A549 (cell line): ENCODE measurements at regions not wholly inside any gene's neighbourhood (a gene's known extent, or its start where the extent isn't known, plus 50 kb on each side); places are given as distances from the start of the nearest gene placed in this dataset.

Experiments
- ATAC-seq, 2 experiments: fragments of 200-7000 bp in 1 of 2; fragments of >200 bp in 1 of 2; cut with Nextera tagmentation in 1 of 2; cut with Tn5 transposase in 1 of 2; 3 replicates each; pipeline versions ENCODE4 v1.8.0 to v1.9.1; 2018 to 2020; ENCODE audit warnings: mild to moderate bottlenecking in 1 of 2, moderate library complexity in 1 of 2
- CTCF ChIA-PET: fragments of 300-600 bp; sonication (Branson Sonifier 250); formaldehyde crosslinking; extraction: SDS; loops from one replicate; lab custom pipeline; 2021; ENCODE audit warnings: antibody characterized with exemption, inconsistent platforms; lab: Yijun Ruan, JAX
- POLR2A ChIA-PET: fragments of 350-600 bp; formaldehyde crosslinking; extraction: SDS; loops from one replicate; lab custom pipeline; 2021; ENCODE audit warnings: antibody characterized with exemption, inconsistent platforms; lab: Yijun Ruan, JAX
- DNase-seq, 2 experiments: peaks; one replicate each; pipeline versions ENCODE4 v3.0.0 to v3.0.0-alpha.2; 2011 to 2016; ENCODE audit warnings: low read depth in 1 of 2, low spot score in 1 of 2
- FAIRE-seq: peaks from 2 replicates; lab custom pipeline; 2011; peaks lifted over from hg19 to GRCh38; lab: Jason Lieb, UNC
- H3K27ac ChIP-seq, 2 experiments: fragments of >200 bp; sonication (Bioruptor Twin); formaldehyde crosslinking; 3 replicates each; pipeline ENCODE4 v1.5.1; 2016 to 2017
- H3K4me1 ChIP-seq: fragments of >200 bp; sonication (Bioruptor Twin); formaldehyde crosslinking; 3 replicates; pipeline ENCODE4 v1.6.1; 2016
- H3K4me2 ChIP-seq: fragments of >200 bp; sonication (Bioruptor Twin); formaldehyde crosslinking; 3 replicates; pipeline ENCODE4 v1.6.1; 2016
- H3K4me3 ChIP-seq: fragments of >200 bp; sonication (Bioruptor Twin); formaldehyde crosslinking; 3 replicates; pipeline ENCODE4 v1.5.1; 2016
- H3K9me3 ChIP-seq: fragments of >200 bp; sonication (Bioruptor Twin); formaldehyde crosslinking; 3 replicates; pipeline ENCODE4 v1.6.1; 2016
- CBX2 ChIP-seq: fragments of 200-600 bp; sonication (generic); IDR thresholded peaks from 2 replicates; pipeline ENCODE4 v1.6.1; 2016; ENCODE audit warnings: low read depth, mild to moderate bottlenecking, borderline replicate concordance
- CBX8 ChIP-seq: fragments of 200-600 bp; sonication (generic); IDR thresholded peaks from 2 replicates; pipeline ENCODE4 v1.6.1; 2016
- CEBPB ChIP-seq, 2 experiments: fragments of >200 bp in 1 of 2; sonication (Bioruptor Twin) in 1 of 2; formaldehyde crosslinking in 1 of 2; IDR thresholded peaks; 2 replicates each; pipeline ENCODE4 v1.6.1; 2012 to 2016
- CHD2 ChIP-seq: fragments of 150-350 bp; IDR thresholded peaks from 2 replicates; pipeline ENCODE4 v1.6.1; 2014; ENCODE audit warnings: low read length; ENCODE audit not compliant: partially characterized antibody
- CHD4 ChIP-seq: fragments of 200-600 bp; sonication (generic); IDR thresholded peaks from 2 replicates; pipeline ENCODE4 v1.6.1; 2016; ENCODE audit warnings: antibody characterized with exemption, mild to moderate bottlenecking, borderline replicate concordance
- EHF ChIP-seq: fragments of 250-450 bp; sonication (Bioruptor Pico); IDR thresholded peaks from 2 replicates; pipeline ENCODE4 v1.5.0; 2020; ENCODE audit warnings: mild to moderate bottlenecking
- EHMT2 ChIP-seq: fragments of 200-600 bp; sonication (generic); IDR thresholded peaks from 2 replicates; pipeline ENCODE4 v1.6.1; 2016; ENCODE audit warnings: antibody characterized with exemption, low read depth, mild to moderate bottlenecking, moderate library complexity
- ESRRA ChIP-seq: fragments of 150-350 bp; IDR thresholded peaks from 2 replicates; pipeline ENCODE4 v1.6.1; 2014; ENCODE audit warnings: mild to moderate bottlenecking, low read length, borderline replicate concordance
- GATA3 ChIP-seq: IDR thresholded peaks from 2 replicates; pipeline ENCODE4 v1.6.1; 2012; ENCODE audit warnings: borderline replicate concordance
- HEYL ChIP-seq: fragments of 250-450 bp; sonication (Bioruptor Pico); IDR thresholded peaks from 2 replicates; pipeline ENCODE4 v1.8.0; 2021; ENCODE audit warnings: mild to moderate bottlenecking, moderate library complexity
- HOXB13 ChIP-seq: fragments of 250-450 bp; sonication (Bioruptor Pico); IDR thresholded peaks from 2 replicates; pipeline ENCODE4 v1.5.0; 2020; ENCODE audit warnings: low read depth, mild to moderate bottlenecking, moderate library complexity
- JUN ChIP-seq, 2 experiments: fragments of >200 bp; sonication (Bioruptor Twin); formaldehyde crosslinking; IDR thresholded peaks; 2 replicates in 1 of 2; 3 replicates in 1 of 2; pipeline ENCODE4 v1.6.1; 2016 to 2017
- JUNB ChIP-seq: fragments of >200 bp; sonication (Bioruptor Twin); formaldehyde crosslinking; IDR thresholded peaks from 2 replicates; pipeline ENCODE4 v1.6.1; 2016
- KDM1A ChIP-seq: fragments of 200-600 bp; sonication (generic); IDR thresholded peaks from 2 replicates; pipeline ENCODE4 v1.6.1; 2016; ENCODE audit warnings: low read depth, mild to moderate bottlenecking
- KDM5A ChIP-seq: fragments of 200-600 bp; sonication (generic); IDR thresholded peaks from 2 replicates; pipeline ENCODE4 v1.6.1; 2016; ENCODE audit warnings: antibody characterized with exemption, mild to moderate bottlenecking
- MYC ChIP-seq: IDR thresholded peaks from 2 replicates; pipeline ENCODE4 v1.6.1; 2012; ENCODE audit warnings: mild to moderate bottlenecking, inconsistent platforms, low read length, improper control_type of control experiment, borderline replicate concordance
- NFE2L2 ChIP-seq: fragments of 150-350 bp; conservative IDR thresholded peaks from 2 replicates; pipeline ENCODE4 v1.6.1; 2014; ENCODE audit warnings: low read length
- NR3C1 ChIP-seq: fragments of >200 bp; sonication (Bioruptor Twin); formaldehyde crosslinking; IDR thresholded peaks from 3 replicates; pipeline ENCODE4 v1.6.1; 2017
- RARB ChIP-seq: fragments of 250-450 bp; sonication (Bioruptor Pico); IDR thresholded peaks from 2 replicates; pipeline ENCODE4 v1.8.0; 2021; ENCODE audit warnings: mild to moderate bottlenecking, moderate library complexity
- RNF2 ChIP-seq: fragments of 200-600 bp; sonication (generic); IDR thresholded peaks from 2 replicates; pipeline ENCODE4 v1.6.1; 2016; ENCODE audit warnings: low read depth, mild to moderate bottlenecking, antibody characterized with exemption, moderate library complexity, borderline replicate concordance
- SREBF2 ChIP-seq: fragments of 450-650 bp; IDR thresholded peaks from 2 replicates; pipeline ENCODE4 v1.6.1; 2014; ENCODE audit warnings: mild to moderate bottlenecking, moderate library complexity
- TFCP2L1 ChIP-seq: fragments of 250-450 bp; sonication (Bioruptor Pico); IDR thresholded peaks from 2 replicates; pipeline ENCODE4 v1.5.0; 2021; ENCODE audit warnings: mild to moderate bottlenecking
- TP53 ChIP-seq: fragments of 250-450 bp; sonication (Bioruptor Pico); IDR thresholded peaks from 2 replicates; pipeline ENCODE4 v1.5.0; 2021; ENCODE audit warnings: mild to moderate bottlenecking, moderate library complexity
- ZFP36 ChIP-seq: fragments of 450-650 bp; IDR thresholded peaks from 2 replicates; pipeline ENCODE4 v1.6.1; 2014; ENCODE audit warnings: borderline replicate concordance; ENCODE audit not compliant: partially characterized antibody
- WGBS: methylation state at CpG from one replicate; pipeline ENCODE4 v1.1.6; 2017; ENCODE audit errors: missing lambda C conversion rate; 5-methylcytosine and 5-hydroxymethylcytosine counted together
- TF ChIP-seq, protein P1 (sequence below): fragments of 250-450 bp; sonication (Bioruptor Pico); IDR thresholded peaks from 2 replicates; pipeline ENCODE4 v1.5.0; 2020; ENCODE audit warnings: low read depth, mild to moderate bottlenecking, moderate library complexity
- TF ChIP-seq, protein P2 (sequence below): fragments of 450-650 bp; IDR thresholded peaks from 2 replicates; pipeline ENCODE4 v1.6.1; 2014; ENCODE audit warnings: antibody characterized with exemption
- TF ChIP-seq, protein P3 (sequence below): IDR thresholded peaks from 2 replicates; pipeline ENCODE4 v1.6.1; 2012

DNA sequence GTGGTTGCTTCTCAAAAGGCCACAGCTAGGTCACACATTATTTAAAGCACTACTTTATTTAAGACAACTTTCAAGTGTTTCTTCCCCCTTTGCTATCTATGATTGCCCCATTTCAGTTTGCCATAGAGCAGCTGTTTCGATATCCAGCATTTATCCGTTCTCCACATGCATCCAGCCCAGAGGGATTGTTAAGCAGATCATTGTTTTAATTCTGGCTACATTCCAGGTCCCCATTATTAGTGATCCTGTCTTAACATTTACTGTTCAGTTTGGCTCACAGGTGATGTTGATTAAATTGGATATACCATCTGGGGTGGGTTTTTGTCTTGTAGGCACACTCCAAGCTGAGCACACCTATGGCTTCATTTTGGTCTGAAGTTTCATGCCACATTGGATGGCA lies 638.7 kb downstream of the ZEB2 start:
- no peak for TF ChIP-seq ZFP36
- TF ChIP-seq CBX2: no peak
- TF ChIP-seq, protein P1, sequence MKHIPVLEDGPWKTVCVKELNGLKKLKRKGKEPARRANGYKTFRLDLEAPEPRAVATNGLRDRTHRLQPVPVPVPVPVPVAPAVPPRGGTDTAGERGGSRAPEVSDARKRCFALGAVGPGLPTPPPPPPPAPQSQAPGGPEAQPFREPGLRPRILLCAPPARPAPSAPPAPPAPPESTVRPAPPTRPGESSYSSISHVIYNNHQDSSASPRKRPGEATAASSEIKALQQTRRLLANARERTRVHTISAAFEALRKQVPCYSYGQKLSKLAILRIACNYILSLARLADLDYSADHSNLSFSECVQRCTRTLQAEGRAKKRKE: no peak
- TF ChIP-seq EHMT2: no peak
- TF ChIP-seq CEBPB (IDR thresholded peaks at IDR 0.05): no peak
- TF ChIP-seq TFCP2L1: no peak
- TF ChIP-seq CBX8: no peak
- TF ChIP-seq EHF (CRISPR knock-in tag): no peak
- TF ChIP-seq KDM1A: no peak
- DNase-seq (no peak), ATAC-seq (no peak), FAIRE-seq (no peak)
- POLR2A ChIA-PET: no interaction called here
- no peaks in the 10 kb centered on the region for H3K4me1 ChIP-seq
- no peak overlapping the region for H3K4me2 ChIP-seq
- no peaks in the 10 kb centered on the region for H3K9me3 ChIP-seq
- H3K4me3 ChIP-seq: no peak overlapping the region
- 32% methylated on average over 2 of the region's 2 CpGs for WGBS
- CTCF ChIA-PET: interaction anchor here (1.2 kb wide), 1 partner anchor 78 kb away, joined by 3 read pairs; no protein-coding TSS in a partner anchor
- no peak overlapping the region for H3K27ac ChIP-seq

DNA sequence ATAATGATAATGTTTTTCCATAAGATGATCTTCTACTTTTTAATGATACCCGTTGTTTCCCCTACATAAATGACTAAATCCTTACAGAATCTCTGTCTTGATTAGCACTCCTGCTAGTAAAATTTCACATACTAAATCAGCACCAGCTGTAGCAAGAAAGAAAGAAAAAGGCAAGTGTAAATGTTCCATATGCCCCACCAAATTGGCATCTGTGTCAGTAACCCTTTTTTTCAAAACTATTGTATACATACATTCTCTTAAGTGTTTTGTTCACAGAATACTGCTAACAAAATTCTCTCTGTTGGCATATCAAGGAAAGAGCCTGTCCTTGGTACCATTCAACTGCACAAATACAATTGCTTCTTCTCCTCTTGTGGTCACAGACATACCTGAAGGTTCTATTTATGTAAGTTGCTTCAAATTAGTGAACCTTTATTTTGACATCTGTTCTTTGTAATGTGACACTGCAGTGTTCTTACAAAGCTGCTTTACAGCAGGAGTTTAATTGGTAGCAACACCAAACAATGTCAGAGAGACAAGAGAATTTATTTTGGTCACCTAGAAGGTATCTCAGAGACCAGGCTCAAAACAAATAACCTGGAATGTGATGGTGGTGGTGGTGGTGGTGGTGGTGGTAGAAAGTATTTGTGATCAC lies 641.9 kb downstream of the ZEB2 start:
- no peak for FAIRE-seq
- H3K9me3 ChIP-seq: peaks cover 5% of the 10 kb centered on the region; the same call in 1 of the 3 replicates
- ATAC-seq: no peak
- ChIA-PET POLR2A (no interaction called here), CTCF (interaction anchor here (0.6 kb wide), 1 partner anchor 543 kb away, joined by 3 read pairs; no protein-coding TSS in a partner anchor)
- WGBS: 66% methylated on average over 1 of the region's 1 CpG
- H3K4me3 ChIP-seq: no peak overlapping the region
- no peak overlapping the region for H3K4me2 ChIP-seq
- no peak for DNase-seq
- no peak overlapping the region for H3K27ac ChIP-seq
- TF ChIP-seq KDM5A (no peak), RARB (CRISPR knock-in tag) (no peak), JUNB (no peak), ZFP36 (no peak)
- TF ChIP-seq, protein P2, sequence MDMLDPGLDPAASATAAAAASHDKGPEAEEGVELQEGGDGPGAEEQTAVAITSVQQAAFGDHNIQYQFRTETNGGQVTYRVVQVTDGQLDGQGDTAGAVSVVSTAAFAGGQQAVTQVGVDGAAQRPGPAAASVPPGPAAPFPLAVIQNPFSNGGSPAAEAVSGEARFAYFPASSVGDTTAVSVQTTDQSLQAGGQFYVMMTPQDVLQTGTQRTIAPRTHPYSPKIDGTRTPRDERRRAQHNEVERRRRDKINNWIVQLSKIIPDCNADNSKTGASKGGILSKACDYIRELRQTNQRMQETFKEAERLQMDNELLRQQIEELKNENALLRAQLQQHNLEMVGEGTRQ: no peak
- no peaks in the 10 kb centered on the region for H3K4me1 ChIP-seq

DNA sequence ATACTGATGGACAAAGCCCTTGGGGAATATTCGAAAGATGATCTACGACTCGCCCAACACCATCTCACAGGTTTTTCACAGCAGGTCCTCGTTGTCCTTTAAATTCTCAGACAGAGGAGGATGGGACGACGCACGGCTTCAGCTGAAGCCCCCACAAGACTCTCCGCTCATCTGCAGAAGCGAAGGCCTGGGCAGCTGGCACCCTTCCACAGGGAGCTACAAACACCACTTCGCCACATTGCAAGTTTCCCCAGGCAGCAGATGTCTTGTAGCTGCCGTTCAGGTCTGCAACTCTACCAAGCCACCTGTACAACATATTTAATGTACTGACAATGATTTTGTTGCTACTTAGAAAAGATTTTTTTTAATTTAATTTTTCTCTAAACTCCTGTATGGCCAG lies 642.9 kb downstream of the ZEB2 start:
- no peak for ATAC-seq
- Histone ChIP-seq H3K4me1 (no peaks in the 10 kb centered on the region), H3K4me2 (no peak overlapping the region)
- WGBS: 62% methylated on average over 11 of the region's 11 CpGs
- CTCF ChIA-PET: no interaction called here
- no peak for TF ChIP-seq CHD2
- no peak for TF ChIP-seq NR3C1
- TF ChIP-seq CHD4: no peak
- no peak for TF ChIP-seq MYC
- TF ChIP-seq NFE2L2: no peak
- TF ChIP-seq, all 56 proteins: peak for 0
- POLR2A ChIA-PET: no interaction called here
- Histone ChIP-seq H3K4me3 (no peak overlapping the region), H3K9me3 (peaks cover 5% of the 10 kb centered on the region; the same call in 1 of the 3 replicates), H3K27ac (no peak overlapping the region)
- no peak for FAIRE-seq
- no peak for DNase-seq

DNA sequence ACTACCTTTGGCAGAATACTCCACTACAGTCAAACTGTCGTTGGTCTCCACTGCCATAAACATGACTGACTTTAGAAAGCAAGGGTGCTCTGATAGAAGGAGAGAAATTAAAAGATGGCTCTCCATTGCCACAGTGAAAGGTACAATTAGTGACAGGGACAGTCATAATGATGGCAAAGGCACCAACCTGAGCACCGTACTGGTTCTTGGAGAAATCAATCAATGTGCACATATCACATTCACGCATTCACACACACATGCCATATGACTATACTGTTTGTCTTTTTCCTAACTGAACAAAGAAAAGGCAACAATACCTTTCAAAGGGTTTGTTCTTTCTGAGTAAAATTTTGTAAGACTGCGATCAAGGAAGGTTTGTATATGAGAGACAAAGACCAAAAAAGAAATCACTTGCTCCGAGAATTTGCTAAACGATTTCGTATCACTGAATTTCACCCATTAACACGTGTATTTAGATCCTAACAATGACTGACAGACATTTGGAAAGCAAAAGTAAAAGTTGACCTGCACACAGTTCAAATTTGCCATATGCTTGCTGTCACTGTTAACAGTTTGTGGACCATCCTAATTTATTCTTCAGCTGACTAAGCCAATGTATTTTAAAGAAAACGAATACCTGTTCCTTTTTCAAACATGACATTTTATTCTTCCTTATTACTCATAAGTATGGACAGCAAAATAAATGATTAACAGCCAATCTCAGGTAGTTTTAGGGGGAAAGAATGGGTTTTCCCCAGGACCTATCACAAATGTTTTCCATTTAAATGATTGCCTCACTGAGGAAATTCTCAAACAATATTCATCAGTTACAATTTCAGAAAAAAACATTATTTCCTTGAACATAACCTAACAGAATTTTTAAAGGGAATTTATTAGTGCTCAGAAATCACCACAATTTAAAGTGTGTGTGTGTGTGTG lies 644.4 kb downstream of the ZEB2 start:
- TF ChIP-seq MYC (no peak), HEYL (CRISPR knock-in tag) (no peak), TP53 (CRISPR knock-in tag) (no peak), HOXB13 (no peak), RNF2 (no peak), ESRRA (no peak), GATA3 (no peak), JUN (IDR thresholded peaks at IDR 0.05) (no peak), CBX2 (no peak), SREBF2 (no peak), CEBPB (IDR thresholded peaks at IDR 0.05) (no peak)
- TF ChIP-seq, protein P3, sequence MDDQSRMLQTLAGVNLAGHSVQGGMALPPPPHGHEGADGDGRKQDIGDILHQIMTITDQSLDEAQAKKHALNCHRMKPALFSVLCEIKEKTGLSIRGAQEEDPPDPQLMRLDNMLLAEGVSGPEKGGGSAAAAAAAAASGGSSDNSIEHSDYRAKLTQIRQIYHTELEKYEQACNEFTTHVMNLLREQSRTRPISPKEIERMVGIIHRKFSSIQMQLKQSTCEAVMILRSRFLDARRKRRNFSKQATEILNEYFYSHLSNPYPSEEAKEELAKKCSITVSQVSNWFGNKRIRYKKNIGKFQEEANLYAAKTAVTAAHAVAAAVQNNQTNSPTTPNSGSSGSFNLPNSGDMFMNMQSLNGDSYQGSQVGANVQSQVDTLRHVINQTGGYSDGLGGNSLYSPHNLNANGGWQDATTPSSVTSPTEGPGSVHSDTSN: no peak
- TF ChIP-seq, all 56 proteins: peak for 0
- ChIA-PET POLR2A (no interaction called here), CTCF (no interaction called here)
- WGBS: 49% methylated on average over 9 of the region's 9 CpGs
- FAIRE-seq (peak; percentile 18), ATAC-seq (no peak), DNase-seq (no peak)
- no peak overlapping the region for H3K4me2 ChIP-seq
- no peak overlapping the region for H3K27ac ChIP-seq
- peaks cover 8% of the 10 kb centered on the region; the same call in 2 of the 3 replicates for H3K9me3 ChIP-seq
- H3K4me3 ChIP-seq: no peak overlapping the region
- no peaks in the 10 kb centered on the region for H3K4me1 ChIP-seq
